ENCODE measurements at regions not wholly inside any gene's neighbourhood (a gene's known extent, or its start where the extent isn't known, plus 50 kb on each side); places are given as distances from the start of the nearest gene placed in this dataset.
"Not testable (repeated sequence)": the region's sequence is repeated elsewhere in the genome, so short reads cannot be mapped to it uniquely, and the experiment has no call there.

- Histone ChIP-seq H3K36me3 (no peaks in the 10 kb centered on the region), H3K4me3 (no peak overlapping the region), H3K27ac (no peak overlapping the region), H3K4me1 (no peaks in the 10 kb centered on the region), H3K27me3 (no peaks in the 10 kb centered on the region), H3K9me3 (peaks cover 0 to 9% (median 0%) of the 10 kb centered on the region in 4 donors)
- DNase-seq (no peak), ATAC-seq (no peak)
- no peak for TF ChIP-seq POLR2A (IDR thresholded peaks at IDR 0.05)
- no peak for TF ChIP-seq CTCF (IDR thresholded peaks at IDR 0.05)
- intact Hi-C loops (cut with DNase I) = no loop called here
Observed at GRCh38 chr20:48444249-48444648, 383.6 kb downstream of the PREX1 start.

GRCh38 chr20:48440916-48441315 lies 386.9 kb downstream of the PREX1 start:
- ATAC-seq (no peak), DNase-seq (no peak)
- 67% methylated on average over 6 of the region's 8 CpGs for WGBS (ENCODE audit: insufficient coverage, low coverage, low lambda C conversion rate, missing lambda C conversion rate)
- TF ChIP-seq POLR2A (IDR thresholded peaks at IDR 0.05) (no peak), CTCF (IDR thresholded peaks at IDR 0.05) (no peak)
- Histone ChIP-seq H3K27me3 (no peaks in the 10 kb centered on the region), H3K4me1 (no peaks in the 10 kb centered on the region), H3K9me3 (peaks cover 0 to 9% (median 0%) of the 10 kb centered on the region in 4 donors), H3K36me3 (no peaks in the 10 kb centered on the region), H3K4me3 (no peak overlapping the region), H3K27ac (no peak overlapping the region)
- intact Hi-C loops (cut with DNase I) = no loop called here

GRCh38 chr20:48440261-48440660 lies 387.5 kb downstream of the PREX1 start:
- 46% methylated on average over 3 of the region's 3 CpGs for WGBS (ENCODE audit: insufficient coverage, low coverage, low lambda C conversion rate, missing lambda C conversion rate)
- H3K9me3 ChIP-seq; ATAC-seq; intact Hi-C loops (cut with DNase I); H3K36me3 ChIP-seq; H3K4me1 ChIP-seq; DNase-seq; H3K27ac ChIP-seq; H3K27me3 ChIP-seq; H3K4me3 ChIP-seq: not testable (repeated sequence)

- intact Hi-C loops (cut with DNase I) = no loop called here
- TF ChIP-seq CTCF (IDR thresholded peaks at IDR 0.05) (no peak), POLR2A (IDR thresholded peaks at IDR 0.05) (no peak)
- Histone ChIP-seq H3K9me3 (no peaks in the 10 kb centered on the region), H3K27ac (no peak overlapping the region), H3K36me3 (no peaks in the 10 kb centered on the region), H3K4me1 (no peaks in the 10 kb centered on the region), H3K4me3 (no peak overlapping the region), H3K27me3 (no peaks in the 10 kb centered on the region)
- no peak for ATAC-seq
- DNase-seq = no peak
- WGBS (ENCODE audit: insufficient coverage, low coverage, low lambda C conversion rate, missing lambda C conversion rate) = 51% methylated on average over 5 of the region's 5 CpGs
Observed at GRCh38 chr20:48437146-48437545, 390.7 kb downstream of the PREX1 start.

- H3K4me3 ChIP-seq; H3K27me3 ChIP-seq; DNase-seq; H3K36me3 ChIP-seq; intact Hi-C loops (cut with DNase I); ATAC-seq; H3K27ac ChIP-seq; H3K4me1 ChIP-seq; H3K9me3 ChIP-seq: not testable (repeated sequence)
- 69% methylated on average over 5 of the region's 8 CpGs for WGBS (ENCODE audit: insufficient coverage, low coverage, low lambda C conversion rate, missing lambda C conversion rate)
Observed at GRCh38 chr20:48436609-48437008, 391.2 kb downstream of the PREX1 start.

- H3K27ac ChIP-seq = no peak overlapping the region
- no peak overlapping the region for H3K4me3 ChIP-seq
- 64% methylated on average over 4 of the region's 4 CpGs for WGBS (ENCODE audit: insufficient coverage, low coverage, low lambda C conversion rate, missing lambda C conversion rate)
- no peaks in the 10 kb centered on the region for H3K4me1 ChIP-seq
- no peaks in the 10 kb centered on the region for H3K36me3 ChIP-seq
- no peaks in the 10 kb centered on the region for H3K9me3 ChIP-seq
- H3K27me3 ChIP-seq = no peaks in the 10 kb centered on the region
- intact Hi-C loops (cut with DNase I) = no loop called here
- no peak for ATAC-seq
- TF ChIP-seq POLR2A (IDR thresholded peaks at IDR 0.05) (no peak), CTCF (IDR thresholded peaks at IDR 0.05) (no peak)
- no peak for DNase-seq
Observed at GRCh38 chr20:48433178-48433577, 394.6 kb downstream of the PREX1 start.

All from right lobe of liver (tissue), 6 donors.